GM12891 (cell line): ENCODE measurements at regions not wholly inside any gene's neighbourhood (a gene's known extent, or its start where the extent isn't known, plus 50 kb on each side); places are given as distances from the start of the nearest gene placed in this dataset.

Experiments used
- POLR2A ChIP-seq: IDR thresholded peaks from 2 replicates; pipeline ENCODE4 v1.6.1; 2011; ENCODE audit warnings: low read depth, low read length, control low read depth
- TAF1 ChIP-seq: IDR thresholded peaks from 2 replicates; pipeline ENCODE4 v1.6.1; 2011; ENCODE audit warnings: low read depth, low read length, control low read depth

DNA sequence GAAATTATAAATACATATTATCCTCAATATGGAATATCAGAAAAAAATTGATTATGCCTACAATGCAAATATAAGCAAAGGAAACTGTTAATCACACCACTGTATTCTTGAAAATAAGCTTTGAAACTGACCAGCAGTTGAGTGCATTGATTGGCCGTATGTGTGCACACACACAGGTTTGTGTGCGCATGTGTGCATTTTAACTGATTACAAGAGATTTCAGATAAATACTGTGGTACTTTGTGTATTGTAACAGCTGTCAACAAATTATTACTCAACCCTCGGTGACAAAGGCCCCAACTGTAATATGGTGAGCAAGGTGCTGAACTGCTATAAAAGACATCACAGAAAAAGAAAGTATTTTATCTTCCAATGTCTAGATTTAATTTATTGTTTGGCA, 1238.9 kb upstream of the ALCAM start:
- TF ChIP-seq TAF1: no peak
- TF ChIP-seq POLR2A: no peak
